ENCODE measurements at regions not wholly inside any gene's neighbourhood (a gene's known extent, or its start where the extent isn't known, plus 50 kb on each side); places are given as distances from the start of the nearest gene placed in this dataset.

DNA sequence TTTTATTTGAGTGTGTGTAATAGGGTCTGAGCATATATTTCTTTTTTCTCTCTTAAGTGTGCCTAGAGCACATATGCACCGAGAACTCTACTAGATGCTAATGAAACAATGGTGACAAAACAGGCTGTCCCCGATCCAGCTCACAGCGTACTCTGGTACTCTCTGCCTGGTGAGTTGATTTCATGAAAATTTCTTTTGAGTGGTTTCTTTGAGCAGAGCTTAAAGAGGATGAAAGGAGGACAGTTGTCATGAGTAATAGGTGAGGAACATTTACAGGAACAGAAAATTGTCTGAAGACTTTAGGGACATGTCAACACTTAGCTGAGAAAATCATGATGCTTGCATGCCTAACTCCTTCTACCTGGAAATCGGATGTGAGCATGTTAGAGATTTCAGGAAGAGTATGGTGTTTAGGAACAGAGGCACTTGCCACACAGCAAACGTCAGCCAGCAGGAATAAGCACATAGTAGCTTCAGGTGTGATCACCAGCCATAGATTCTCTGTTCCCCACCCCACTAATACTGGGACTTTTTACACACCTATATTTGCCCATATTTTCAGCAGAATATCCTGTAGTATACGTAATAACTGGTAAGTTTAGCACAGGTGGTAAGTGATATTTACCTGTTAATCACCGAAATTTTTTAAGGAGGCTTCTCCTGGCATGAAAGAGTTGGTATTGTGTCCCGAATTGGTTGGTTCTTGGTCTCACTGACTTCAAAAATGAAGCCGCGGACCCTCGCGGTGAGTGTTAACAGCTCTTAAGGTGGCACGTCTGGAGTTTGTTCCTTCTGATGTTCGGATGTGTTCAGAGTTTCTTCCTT is 111.1 kb downstream of the ZNF330 start:
- TF ChIP-seq, protein P1, sequence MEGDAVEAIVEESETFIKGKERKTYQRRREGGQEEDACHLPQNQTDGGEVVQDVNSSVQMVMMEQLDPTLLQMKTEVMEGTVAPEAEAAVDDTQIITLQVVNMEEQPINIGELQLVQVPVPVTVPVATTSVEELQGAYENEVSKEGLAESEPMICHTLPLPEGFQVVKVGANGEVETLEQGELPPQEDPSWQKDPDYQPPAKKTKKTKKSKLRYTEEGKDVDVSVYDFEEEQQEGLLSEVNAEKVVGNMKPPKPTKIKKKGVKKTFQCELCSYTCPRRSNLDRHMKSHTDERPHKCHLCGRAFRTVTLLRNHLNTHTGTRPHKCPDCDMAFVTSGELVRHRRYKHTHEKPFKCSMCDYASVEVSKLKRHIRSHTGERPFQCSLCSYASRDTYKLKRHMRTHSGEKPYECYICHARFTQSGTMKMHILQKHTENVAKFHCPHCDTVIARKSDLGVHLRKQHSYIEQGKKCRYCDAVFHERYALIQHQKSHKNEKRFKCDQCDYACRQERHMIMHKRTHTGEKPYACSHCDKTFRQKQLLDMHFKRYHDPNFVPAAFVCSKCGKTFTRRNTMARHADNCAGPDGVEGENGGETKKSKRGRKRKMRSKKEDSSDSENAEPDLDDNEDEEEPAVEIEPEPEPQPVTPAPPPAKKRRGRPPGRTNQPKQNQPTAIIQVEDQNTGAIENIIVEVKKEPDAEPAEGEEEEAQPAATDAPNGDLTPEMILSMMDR (IDR thresholded peaks at IDR 0.05), result no peak
- TF ChIP-seq POLR2A (IDR thresholded peaks at IDR 0.05), result no peak

All from body of pancreas (tissue), 4 donors.